Psoas muscle (tissue), 7 donors: ENCODE measurements at regions not wholly inside any gene's neighbourhood (a gene's known extent, or its start where the extent isn't known, plus 50 kb on each side); places are given as distances from the start of the nearest gene placed in this dataset.

ENCODE experiments used
- ATAC-seq, 4 donors: fragments of 200-7000 bp; cut with Tn5 transposase; one replicate each; pipeline ENCODE4 v1.9.1; 2020; ENCODE audit warnings: moderate library complexity in 3 of 4, mild to moderate bottlenecking in 2 of 4
- DNase-seq, 2 donors: peaks; one replicate each; pipeline ENCODE4 v3.0.0-alpha.2; 2020
- H3K27ac ChIP-seq: fragments of 200-600 bp; one replicate; pipeline ENCODE4 v1.8.0; 2022
- H3K27me3 ChIP-seq, 3 donors: fragments of 200-600 bp in 1 of 3; one replicate each; pipeline versions ENCODE4 v1.6.1 to v1.8.0; 2013 to 2022; ENCODE audit warnings: low read length in 2 of 3, mild to moderate bottlenecking in 2 of 3, moderate library complexity in 1 of 3; ENCODE audit not compliant: insufficient read depth in 3 of 3
- H3K36me3 ChIP-seq, 2 donors: fragments of 200-600 bp in 1 of 2; one replicate each; pipeline versions ENCODE4 v1.6.1 to v1.8.0; 2013 to 2022; ENCODE audit warnings: low read depth in 1 of 2, mild to moderate bottlenecking in 1 of 2, moderate library complexity in 1 of 2; ENCODE audit not compliant: insufficient read depth in 1 of 2
- H3K4me1 ChIP-seq: fragments of 200-600 bp; one replicate; pipeline ENCODE4 v1.8.0; 2022
- H3K4me3 ChIP-seq: fragments of 200-600 bp; one replicate; pipeline ENCODE4 v1.8.0; 2022; ENCODE audit warnings: mild to moderate bottlenecking
- H3K9me3 ChIP-seq: fragments of 200-600 bp; one replicate; pipeline ENCODE4 v1.8.0; 2022
- CTCF ChIP-seq: fragments of 200-600 bp; IDR thresholded peaks from one replicate; pipeline ENCODE4 v1.8.0; 2022; ENCODE audit warnings: antibody characterized with exemption
- WGBS, 3 donors: extraction: QIAGEN DNeasy Blood & Tissue Kit; methylation state at CpG; one replicate each; pipeline versions ENCODE4 v1.1.6 to v1.1.7; 2013; 5-methylcytosine and 5-hydroxymethylcytosine counted together
- intact Hi-C, 2 donors: fragments of 100-400 bp; cut with DNase I; formaldehyde crosslinking; loops; one replicate each; pipeline versions ENCODE4 v1.11.0 to v1.14.2; 2022
- donor health status: healthy with polysubstance abuse.
- donor health status: DM: no; HTN: no; CAD: no; lungs with moderate emphysema.
- donor health status: Bipolar disorder and iron deficiency.
- donor health status: healthy.
- donor health status: DM: yes; HTN: yes; CAD: no.
- donor health status: DM: no; HTN: no; CAD: no.
- donor health status: DM: yes; HTN: yes; CAD: no.

GRCh38 chr18:68569936-68570335 lies 145.0 kb downstream of the TMX3 start:
- WGBS, 3 donors, result 76 to 90% (median 89%) methylated on average over 3 of the region's 3 CpGs
- intact Hi-C loops, result no loop called here

GRCh38 chr18:68568364-68569155 lies 146.3 kb downstream of the TMX3 start:
- Histone ChIP-seq H3K36me3 (no peaks in the 10 kb centered on the region), H3K27ac (no peak overlapping the region), H3K4me1 (no peaks in the 10 kb centered on the region), H3K9me3 (no peaks in the 10 kb centered on the region), H3K4me3 (no peak overlapping the region), H3K27me3 (no peaks in the 10 kb centered on the region)
- 46 to 56% (median 50%) methylated on average over 4 of the region's 4 CpGs for WGBS, 3 donors
- DNase-seq, result no peak
- TF ChIP-seq CTCF, result no peak
- intact Hi-C loops, result no loop called here
- no peak for ATAC-seq

More at GRCh38 chr18:68569936-68570335, 145.0 kb downstream of the TMX3 start:
- H3K4me1 ChIP-seq, result no peaks in the 10 kb centered on the region
- no peaks in the 10 kb centered on the region for H3K9me3 ChIP-seq
- no peak overlapping the region for H3K4me3 ChIP-seq
- no peak for DNase-seq
- no peak for TF ChIP-seq CTCF
- no peaks in the 10 kb centered on the region for H3K36me3 ChIP-seq
- no peaks in the 10 kb centered on the region for H3K27me3 ChIP-seq
- no peak for ATAC-seq
- H3K27ac ChIP-seq, result no peak overlapping the region

- no peaks in the 10 kb centered on the region for H3K36me3 ChIP-seq
- ATAC-seq (no peak), DNase-seq (no peak)
- no peaks in the 10 kb centered on the region for H3K4me1 ChIP-seq
- intact Hi-C loops, result no loop called here
- TF ChIP-seq CTCF, result no peak
- WGBS, 3 donors, result 94 to 97% (median 96%) methylated on average over 2 of the region's 2 CpGs
- H3K27ac ChIP-seq, result no peak overlapping the region
- H3K27me3 ChIP-seq, result no peaks in the 10 kb centered on the region
- no peaks in the 10 kb centered on the region for H3K9me3 ChIP-seq
- H3K4me3 ChIP-seq, result no peak overlapping the region
Observed at GRCh38 chr18:68566991-68567390, 147.9 kb downstream of the TMX3 start.

GRCh38 chr18:68564961-68565360 lies 149.9 kb downstream of the TMX3 start:
- no peak for TF ChIP-seq CTCF
- 61 to 74% (median 68%) methylated on average over 3 of the region's 3 CpGs for WGBS, 3 donors
- H3K9me3 ChIP-seq, result no peaks in the 10 kb centered on the region
- H3K4me1 ChIP-seq, result no peaks in the 10 kb centered on the region
- intact Hi-C loops, result no loop called here
- DNase-seq (no peak), ATAC-seq (no peak)
- no peaks in the 10 kb centered on the region for H3K27me3 ChIP-seq
- no peaks in the 10 kb centered on the region for H3K36me3 ChIP-seq
- no peak overlapping the region for H3K27ac ChIP-seq
- H3K4me3 ChIP-seq, result no peak overlapping the region

- H3K9me3 ChIP-seq, result no peaks in the 10 kb centered on the region
- H3K27me3 ChIP-seq, result no peaks in the 10 kb centered on the region
- no peak for DNase-seq
- intact Hi-C loops, result no loop called here
- no peak overlapping the region for H3K27ac ChIP-seq
- H3K4me3 ChIP-seq, result no peak overlapping the region
- no peak for ATAC-seq
- no peak for TF ChIP-seq CTCF
- H3K36me3 ChIP-seq, result no peaks in the 10 kb centered on the region
- no peaks in the 10 kb centered on the region for H3K4me1 ChIP-seq
Observed at GRCh38 chr18:68564351-68564750, 150.6 kb downstream of the TMX3 start.
